RWPE2 (cell line): ENCODE measurements at regions not wholly inside any gene's neighbourhood (a gene's known extent, or its start where the extent isn't known, plus 50 kb on each side); places are given as distances from the start of the nearest gene placed in this dataset.

Experiments
- ATAC-seq: fragments of 200-7000 bp; cut with Tn5 transposase; 3 replicates; pipeline ENCODE4 v1.9.1; 2021; ENCODE audit warnings: low read depth
- DNase-seq: peaks from one replicate; pipeline ENCODE4 v3.0.0-alpha.2; 2020; ENCODE audit warnings: low spot score
- H3K27ac ChIP-seq: fragments of 450-650 bp; 2 replicates; pipeline ENCODE4 v1.5.1; 2017; ENCODE audit warnings: mild to moderate bottlenecking; ENCODE audit not compliant: poor library complexity, severe bottlenecking
- H3K27me3 ChIP-seq: fragments of 250-450 bp; sonication (Bioruptor Pico); 2 replicates; pipeline ENCODE4 v1.5.1; 2021; ENCODE audit warnings: mild to moderate bottlenecking, moderate library complexity; ENCODE audit not compliant: insufficient read depth, poor library complexity, severe bottlenecking
- H3K36me3 ChIP-seq: fragments of 250-450 bp; sonication (Bioruptor Pico); 2 replicates; pipeline ENCODE4 v1.5.1; 2020; ENCODE audit warnings: low read depth, mild to moderate bottlenecking, moderate library complexity
- H3K4me1 ChIP-seq: fragments of 250-450 bp; sonication (Bioruptor Pico); 2 replicates; pipeline ENCODE4 v1.5.1; 2021; ENCODE audit warnings: mild to moderate bottlenecking, moderate library complexity; ENCODE audit not compliant: insufficient read depth, poor library complexity, severe bottlenecking
- H3K4me3 ChIP-seq: fragments of 250-450 bp; sonication (Bioruptor Pico); 2 replicates; pipeline ENCODE4 v1.5.1; 2021; ENCODE audit warnings: mild to moderate bottlenecking, moderate library complexity; ENCODE audit not compliant: severe bottlenecking
- H3K9me3 ChIP-seq: fragments of 250-450 bp; sonication (Bioruptor Pico); 2 replicates; pipeline ENCODE4 v1.5.1; 2021; ENCODE audit warnings: mild to moderate bottlenecking, moderate library complexity; ENCODE audit not compliant: severe bottlenecking
- CTCF ChIP-seq: fragments of 450-650 bp; IDR thresholded peaks from one replicate; pipeline ENCODE4 v1.5.1; 2017; ENCODE audit warnings: mild to moderate bottlenecking, moderate library complexity; ENCODE audit not compliant: poor library complexity, severe bottlenecking

DNA sequence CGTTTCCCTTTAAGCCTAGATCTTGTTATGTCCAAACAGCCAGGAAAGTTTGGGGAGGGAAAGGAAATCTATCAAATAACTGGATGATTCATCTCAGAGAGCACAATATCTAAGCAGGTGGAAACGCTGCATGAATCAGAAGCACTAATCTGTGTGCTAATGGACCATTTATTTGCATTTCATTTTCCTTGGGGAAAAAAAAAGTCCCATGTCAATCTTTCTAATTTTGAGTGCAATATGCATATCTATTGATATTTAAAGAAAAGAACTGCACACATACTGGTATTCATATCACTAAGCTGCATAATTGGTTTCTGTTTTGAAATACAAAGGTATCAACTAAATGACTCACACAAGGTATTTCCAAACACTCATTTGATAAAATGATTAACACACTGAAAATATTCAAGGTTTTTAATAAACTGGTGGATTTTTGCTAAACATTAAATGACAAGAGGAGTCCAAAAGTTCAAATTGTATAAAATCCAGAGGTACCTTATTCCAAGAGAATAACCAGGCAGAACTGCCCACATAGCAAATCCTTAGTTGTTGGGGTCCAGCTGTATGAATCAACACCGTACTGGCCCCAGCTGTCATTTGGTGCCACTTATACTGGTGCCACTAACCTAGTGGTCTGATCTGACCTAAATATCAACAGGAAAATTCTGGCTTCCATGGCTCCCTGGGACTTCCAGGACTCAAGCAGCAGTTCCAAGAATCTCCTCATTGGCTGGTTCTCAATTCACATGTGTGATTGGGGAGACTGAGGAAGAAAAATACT is 122.2 kb upstream of the SP4 start:
- ATAC-seq (peak; percentile 86), DNase-seq (no peak)
- no peaks in the 10 kb centered on the region for H3K9me3 ChIP-seq
- H3K4me3 ChIP-seq = no peak overlapping the region
- no peaks in the 10 kb centered on the region for H3K27me3 ChIP-seq
- TF ChIP-seq CTCF = no peak
- no peak overlapping the region for H3K27ac ChIP-seq
- H3K4me1 ChIP-seq = peaks cover 9% of the 10 kb centered on the region
- no peaks in the 10 kb centered on the region for H3K36me3 ChIP-seq

- peak; percentile 65 for ATAC-seq
Measured at GRCh38 chr7:21314954-21315353, 112.9 kb upstream of the SP4 start.

DNA sequence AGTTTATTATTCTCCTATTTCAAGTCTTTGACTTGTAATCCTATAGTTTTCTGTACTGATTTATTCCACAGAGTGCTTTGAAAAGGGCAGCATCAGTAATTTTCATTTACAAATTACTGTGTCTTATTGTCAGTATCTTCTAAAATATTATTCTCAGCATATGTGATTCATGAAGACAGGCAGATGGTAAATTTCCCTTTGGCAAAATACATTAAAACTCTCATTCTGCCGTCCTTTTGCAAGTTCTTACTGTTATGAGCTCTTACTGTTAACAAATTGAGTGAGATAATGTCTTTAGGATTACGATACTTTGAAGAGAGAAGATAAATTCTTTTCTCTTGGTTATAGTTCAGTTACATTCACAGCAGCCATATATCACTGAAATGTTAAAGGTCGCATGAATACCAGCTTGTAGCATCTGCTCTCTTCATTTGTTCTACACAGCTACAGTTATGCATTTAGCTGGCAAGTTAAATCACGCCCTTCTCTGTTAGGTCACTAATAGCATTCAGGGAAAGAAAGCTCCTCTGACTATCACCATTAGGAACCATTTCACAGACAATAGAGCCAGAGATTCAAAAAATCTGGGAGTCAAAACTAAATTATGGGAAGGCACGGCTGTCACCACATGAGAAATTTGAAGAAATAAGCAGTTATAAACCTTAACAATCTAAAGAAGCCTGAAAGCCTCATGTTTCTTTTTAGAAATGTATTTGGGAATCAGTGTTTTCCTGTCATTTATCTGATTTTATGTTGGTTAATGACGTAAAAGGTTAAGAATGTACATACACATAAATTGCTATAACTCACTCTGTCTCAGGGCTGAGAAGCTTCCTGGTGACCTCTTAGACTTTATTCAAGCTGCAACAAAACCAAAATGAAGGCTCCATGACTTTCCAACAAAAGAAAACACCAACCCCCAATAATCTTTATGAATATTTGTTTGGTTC is 109.6 kb upstream of the SP4 start:
- no peaks in the 10 kb centered on the region for H3K9me3 ChIP-seq
- no peak overlapping the region for H3K4me3 ChIP-seq
- no peaks in the 10 kb centered on the region for H3K36me3 ChIP-seq
- peak overlapping the region; percentile 86 for H3K27ac ChIP-seq
- no peaks in the 10 kb centered on the region for H3K27me3 ChIP-seq
- H3K4me1 ChIP-seq = peaks cover 32% of the 10 kb centered on the region
- no peak for TF ChIP-seq CTCF
- DNase-seq (no peak), ATAC-seq (peak; percentile 93)

More at GRCh38 chr7:21314954-21315353, 112.9 kb upstream of the SP4 start:
- no peak for TF ChIP-seq CTCF
- H3K27ac ChIP-seq = peak overlapping the region; percentile 49
- peaks cover 32% of the 10 kb centered on the region for H3K4me1 ChIP-seq
- no peak overlapping the region for H3K4me3 ChIP-seq
- no peaks in the 10 kb centered on the region for H3K27me3 ChIP-seq
- no peak for DNase-seq
- H3K9me3 ChIP-seq = peaks cover 2% of the 10 kb centered on the region
- H3K36me3 ChIP-seq = no peaks in the 10 kb centered on the region

DNA sequence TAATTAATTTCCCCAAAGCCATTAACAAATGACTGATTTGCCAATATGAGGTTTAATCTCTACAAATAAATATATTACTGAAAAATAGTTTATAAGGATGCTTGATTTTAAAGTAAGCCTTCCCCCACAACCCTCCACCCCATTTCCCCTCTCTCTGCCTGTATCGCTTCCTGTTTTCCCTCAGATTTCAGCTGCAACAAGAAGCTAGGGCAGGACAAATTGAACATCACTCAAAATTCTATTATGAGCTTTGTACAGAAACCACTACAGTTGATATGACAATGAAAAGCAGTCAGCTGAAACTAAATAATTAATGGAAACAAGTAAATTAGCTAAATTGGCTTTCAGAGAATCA is 109.0 kb upstream of the SP4 start:
- Histone ChIP-seq H3K27me3 (no peaks in the 10 kb centered on the region), H3K4me3 (no peak overlapping the region), H3K27ac (peak overlapping the region; percentile 86), H3K4me1 (peaks cover 32% of the 10 kb centered on the region), H3K36me3 (no peaks in the 10 kb centered on the region), H3K9me3 (no peaks in the 10 kb centered on the region)
- no peak for TF ChIP-seq CTCF
- ATAC-seq (no peak), DNase-seq (no peak)

DNA sequence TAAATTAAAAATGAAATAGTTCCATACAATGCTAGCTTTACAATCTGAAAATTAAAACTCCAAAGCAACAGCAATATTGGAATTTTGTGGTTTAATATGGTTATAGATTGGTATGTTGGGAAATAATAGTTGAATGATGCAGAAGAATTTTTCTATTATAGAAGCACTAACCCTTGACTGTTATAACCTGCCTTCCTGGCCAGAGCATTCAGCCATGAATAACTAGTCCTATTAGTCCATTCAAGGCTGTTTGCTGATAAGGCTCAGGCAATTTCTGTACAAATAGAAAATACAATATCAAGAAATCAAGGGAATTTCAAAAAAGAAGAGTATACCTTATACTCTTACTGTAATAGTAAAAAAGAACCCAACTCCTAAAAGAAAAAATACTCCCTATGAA is 101.6 kb upstream of the SP4 start:
- Histone ChIP-seq H3K27me3 (no peaks in the 10 kb centered on the region), H3K27ac (no peak overlapping the region), H3K4me1 (no peaks in the 10 kb centered on the region), H3K9me3 (no peaks in the 10 kb centered on the region), H3K4me3 (no peak overlapping the region), H3K36me3 (no peaks in the 10 kb centered on the region)
- no peak for ATAC-seq
- DNase-seq = no peak
- no peak for TF ChIP-seq CTCF
